Breast epithelium (tissue), 3 donors: ENCODE measurements at regions not wholly inside any gene's neighbourhood (a gene's known extent, or its start where the extent isn't known, plus 50 kb on each side); places are given as distances from the start of the nearest gene placed in this dataset.

ENCODE experiments used
- POLR2AphosphoS5 ChIP-seq, 3 donors: sonication (generic); formaldehyde crosslinking; IDR thresholded peaks; one replicate each; pipeline ENCODE4 v1.6.1; 2017; ENCODE audit warnings: antibody characterized with exemption in 3 of 3
- TF ChIP-seq, protein P1 (sequence below), 3 donors: fragments of 450-650 bp; IDR thresholded peaks; one replicate each; pipeline ENCODE4 v1.5.1; 2016 to 2017; ENCODE audit warnings: antibody characterized with exemption in 3 of 3, mild to moderate bottlenecking in 3 of 3, moderate library complexity in 3 of 3

DNA sequence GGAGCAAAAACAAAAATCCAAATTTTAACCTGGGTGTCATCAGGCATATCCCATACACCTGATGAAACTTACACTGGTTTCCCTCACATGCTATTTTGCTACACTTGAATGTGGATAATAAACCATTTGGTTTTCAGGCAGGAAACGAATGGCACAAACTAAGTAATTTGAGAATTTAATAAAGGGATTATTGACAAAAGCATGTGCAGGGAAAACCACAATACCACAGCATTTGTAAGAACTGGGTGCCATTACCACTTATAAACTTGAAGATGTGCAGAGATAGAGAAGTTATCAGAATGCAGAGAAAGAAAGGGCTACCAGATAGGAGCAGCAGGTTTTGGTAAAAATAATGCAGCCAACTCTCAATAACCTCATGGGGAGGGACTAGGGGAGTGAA lies 151.2 kb downstream of the RFX6 start:
- TF ChIP-seq, protein P1, sequence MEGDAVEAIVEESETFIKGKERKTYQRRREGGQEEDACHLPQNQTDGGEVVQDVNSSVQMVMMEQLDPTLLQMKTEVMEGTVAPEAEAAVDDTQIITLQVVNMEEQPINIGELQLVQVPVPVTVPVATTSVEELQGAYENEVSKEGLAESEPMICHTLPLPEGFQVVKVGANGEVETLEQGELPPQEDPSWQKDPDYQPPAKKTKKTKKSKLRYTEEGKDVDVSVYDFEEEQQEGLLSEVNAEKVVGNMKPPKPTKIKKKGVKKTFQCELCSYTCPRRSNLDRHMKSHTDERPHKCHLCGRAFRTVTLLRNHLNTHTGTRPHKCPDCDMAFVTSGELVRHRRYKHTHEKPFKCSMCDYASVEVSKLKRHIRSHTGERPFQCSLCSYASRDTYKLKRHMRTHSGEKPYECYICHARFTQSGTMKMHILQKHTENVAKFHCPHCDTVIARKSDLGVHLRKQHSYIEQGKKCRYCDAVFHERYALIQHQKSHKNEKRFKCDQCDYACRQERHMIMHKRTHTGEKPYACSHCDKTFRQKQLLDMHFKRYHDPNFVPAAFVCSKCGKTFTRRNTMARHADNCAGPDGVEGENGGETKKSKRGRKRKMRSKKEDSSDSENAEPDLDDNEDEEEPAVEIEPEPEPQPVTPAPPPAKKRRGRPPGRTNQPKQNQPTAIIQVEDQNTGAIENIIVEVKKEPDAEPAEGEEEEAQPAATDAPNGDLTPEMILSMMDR (IDR thresholded peaks at IDR 0.05) = no peak
- no peak for TF ChIP-seq POLR2AphosphoS5 (IDR thresholded peaks at IDR 0.05)
